ENCODE measurements at regions not wholly inside any gene's neighbourhood (a gene's known extent, or its start where the extent isn't known, plus 50 kb on each side); places are given as distances from the start of the nearest gene placed in this dataset.

- ChIA-PET CTCF (no interaction called here), POLR2A (no interaction called here)
- in situ Hi-C loops (cut with HindIII; ENCODE audit: low pct_unique_long_range_greater_than_20kb, low sequenced_read_pairs): no loop called here
- H3K9me3 ChIP-seq (ENCODE audit: control insufficient read depth, insufficient read depth, low read depth, low read length): no peaks in the 10 kb centered on the region
- H3K36me3 ChIP-seq (ENCODE audit: control insufficient read depth, insufficient read depth, low read length): no peaks in the 10 kb centered on the region
- no TSS peak for BruUV-seq (replicated peaks)
- intact Hi-C loops (cut with micrococcal nuclease; ENCODE audit: unreplicated experiment): no loop called here
- H3K27me3 ChIP-seq (ENCODE audit: control insufficient read depth, insufficient read depth, low read length): no peaks in the 10 kb centered on the region
- DNase-seq (ENCODE audit: low read depth, low spot score) (no peak), ATAC-seq (no peak)
- TF ChIP-seq TCF7L2 (IDR thresholded peaks at IDR 0.05; ENCODE audit: low read depth, low read length) (no peak), CTCF (IDR thresholded peaks at IDR 0.05) (no peak), SIN3A (IDR thresholded peaks at IDR 0.05; ENCODE audit: borderline replicate concordance, insufficient read depth, low read depth, low read length) (no peak), POLR2AphosphoS5 (IDR thresholded peaks at IDR 0.05; ENCODE audit: low read depth, low read length) (no peak), REST (IDR thresholded peaks at IDR 0.05; ENCODE audit: insufficient read depth in 1 of 2, low read depth in 2 of 2, low read length in 1 of 2) (no peak)
- H3K4me3 ChIP-seq (ENCODE audit: low read depth in 2 of 2, low read length in 2 of 2): no peak overlapping the region
- H3K4me1 ChIP-seq (ENCODE audit: control insufficient read depth, insufficient read depth, low read length): no peaks in the 10 kb centered on the region
- no peak overlapping the region for H3K27ac ChIP-seq (ENCODE audit: low read length)
These were observed 739.1 kb upstream of the ZEB2 start for GRCh38 chr2:145258903-145259579.

- Histone ChIP-seq H3K4me3 (ENCODE audit: low read depth in 2 of 2, low read length in 2 of 2) (no peak overlapping the region), H3K27ac (ENCODE audit: low read length) (no peak overlapping the region), H3K9me3 (ENCODE audit: control insufficient read depth, insufficient read depth, low read depth, low read length) (no peaks in the 10 kb centered on the region), H3K36me3 (ENCODE audit: control insufficient read depth, insufficient read depth, low read length) (no peaks in the 10 kb centered on the region), H3K4me1 (ENCODE audit: control insufficient read depth, insufficient read depth, low read length) (no peaks in the 10 kb centered on the region), H3K27me3 (ENCODE audit: control insufficient read depth, insufficient read depth, low read length) (no peaks in the 10 kb centered on the region)
- no peak for TF ChIP-seq REST (IDR thresholded peaks at IDR 0.05; ENCODE audit: insufficient read depth in 1 of 2, low read depth in 2 of 2, low read length in 1 of 2)
- TF ChIP-seq CTCF (IDR thresholded peaks at IDR 0.05): no peak
- no peak for TF ChIP-seq POLR2AphosphoS5 (IDR thresholded peaks at IDR 0.05; ENCODE audit: low read depth, low read length)
- no peak for TF ChIP-seq TCF7L2 (IDR thresholded peaks at IDR 0.05; ENCODE audit: low read depth, low read length)
- ChIA-PET POLR2A (no interaction called here), CTCF (no interaction called here)
- no TSS peak for BruUV-seq (replicated peaks)
- intact Hi-C loops (cut with micrococcal nuclease; ENCODE audit: unreplicated experiment) (no loop called here), in situ Hi-C loops (cut with HindIII; ENCODE audit: low pct_unique_long_range_greater_than_20kb, low sequenced_read_pairs) (no loop called here)
- DNase-seq (ENCODE audit: low read depth, low spot score): no peak
- ATAC-seq: no peak
These were observed 738.0 kb upstream of the ZEB2 start for GRCh38 chr2:145257931-145258330.
